HepG2 (cell line): ENCODE measurements at regions not wholly inside any gene's neighbourhood (a gene's known extent, or its start where the extent isn't known, plus 50 kb on each side); places are given as distances from the start of the nearest gene placed in this dataset.

Experiments used
- CBX2 ChIP-seq, 2 experiments: fragments of 200-600 bp in 1 of 2; sonication (generic); formaldehyde crosslinking in 1 of 2; IDR thresholded peaks; 2 replicates each; pipeline versions ENCODE4 v1.7.0 to v1.8.1; 2018 to 2022; ENCODE audit warnings: low read depth in 2 of 2, low read length in 1 of 2, mild to moderate bottlenecking in 1 of 2, missing genetic modification reagents in 1 of 2
- GLMP ChIP-seq: sonication (generic); formaldehyde crosslinking; IDR thresholded peaks from 2 replicates; pipeline ENCODE4 v1.9.0; 2021; ENCODE audit warnings: missing genetic modification reagents, mild to moderate bottlenecking, borderline replicate concordance
- HCFC1 ChIP-seq: fragments of 150-350 bp; IDR thresholded peaks from 2 replicates; pipeline ENCODE4 v1.6.1; 2014; ENCODE audit warnings: low read depth, low read length
- HOXA9 ChIP-seq: sonication (generic); formaldehyde crosslinking; IDR thresholded peaks from 2 replicates; pipeline ENCODE4 v1.8.1; 2022; ENCODE audit warnings: missing genetic modification reagents, mild to moderate bottlenecking, moderate library complexity, borderline replicate concordance
- IKZF1 ChIP-seq: fragments of 450-650 bp; IDR thresholded peaks from 2 replicates; pipeline ENCODE4 v1.7.1; 2016
- MED13 ChIP-seq: sonication (generic); formaldehyde crosslinking; IDR thresholded peaks from 2 replicates; pipeline ENCODE4 v1.5.0; 2020; ENCODE audit warnings: missing genetic modification reagents
- NR2F2 ChIP-seq: IDR thresholded peaks from 2 replicates; pipeline ENCODE4 v1.6.1; 2012; ENCODE audit warnings: low read depth, inconsistent platforms, borderline replicate concordance
- PAF1 ChIP-seq: IDR thresholded peaks from 2 replicates; pipeline ENCODE4 v1.6.1; 2016; ENCODE audit warnings: missing genetic modification reagents, missing compliant biosample characterization
- POGZ ChIP-seq: sonication (generic); formaldehyde crosslinking; IDR thresholded peaks from 2 replicates; pipeline ENCODE4 v1.4.0; 2020; ENCODE audit warnings: mild to moderate bottlenecking, missing genetic modification reagents
- SOX5 ChIP-seq: IDR thresholded peaks from 2 replicates; pipeline ENCODE4 v1.6.1; 2016; ENCODE audit warnings: borderline replicate concordance
- SOX6 ChIP-seq, 2 experiments: fragments of 450-650 bp in 1 of 2; sonication (generic) in 1 of 2; formaldehyde crosslinking in 1 of 2; IDR thresholded peaks; 2 replicates each; pipeline versions ENCODE4 v1.4.0 to v1.6.1; 2017 to 2020; ENCODE audit warnings: antibody characterized with exemption in 1 of 2, mild to moderate bottlenecking in 1 of 2, missing genetic modification reagents in 1 of 2
- SRF ChIP-seq: IDR thresholded peaks from 2 replicates; pipeline ENCODE4 v1.6.1; 2011; ENCODE audit warnings: mild to moderate bottlenecking, low read depth, low read length, moderate library complexity
- ZBTB7A ChIP-seq: sonication (generic); formaldehyde crosslinking; IDR thresholded peaks from 2 replicates; pipeline ENCODE4 v1.8.0; 2022; ENCODE audit warnings: mild to moderate bottlenecking, missing genetic modification reagents
- ZNF318 ChIP-seq: sonication (generic); formaldehyde crosslinking; IDR thresholded peaks from 2 replicates; pipeline ENCODE4 v1.4.0; 2020; ENCODE audit warnings: mild to moderate bottlenecking, missing genetic modification reagents
- ZNF510 ChIP-seq: sonication (generic); formaldehyde crosslinking; IDR thresholded peaks from 2 replicates; pipeline ENCODE4 v1.4.0; 2020; ENCODE audit warnings: low read depth, mild to moderate bottlenecking, missing genetic modification reagents
- ZNF577 ChIP-seq: sonication (generic); formaldehyde crosslinking; IDR thresholded peaks from 2 replicates; pipeline ENCODE4 v1.4.0; 2020; ENCODE audit warnings: mild to moderate bottlenecking, low read depth, missing genetic modification reagents, borderline replicate concordance
- ZSCAN21 ChIP-seq: sonication (generic); formaldehyde crosslinking; IDR thresholded peaks from 2 replicates; pipeline ENCODE4 v1.8.0; 2022; ENCODE audit warnings: mild to moderate bottlenecking, missing genetic modification reagents, moderate library complexity, borderline replicate concordance
- TF ChIP-seq, protein P1 (sequence below): sonication (generic); formaldehyde crosslinking; IDR thresholded peaks from 2 replicates; pipeline ENCODE4 v1.4.0; 2020; ENCODE audit warnings: missing genetic modification reagents, borderline replicate concordance

- TF ChIP-seq CBX2 (IDR thresholded peaks at IDR 0.05; ENCODE audit: low read depth, low read length), result no peak
- TF ChIP-seq CBX2 (CRISPR knock-in tag; IDR thresholded peaks at IDR 0.05; ENCODE audit: low read depth), result no peak
- TF ChIP-seq ZBTB7A (CRISPR knock-in tag), result no peak
- TF ChIP-seq GLMP (CRISPR knock-in tag), result no peak
- no peak for TF ChIP-seq PAF1 (CRISPR knock-in tag)
- TF ChIP-seq ZNF510 (CRISPR knock-in tag), result 0 out of 2 replicates have a peak, but pooled peaks have one; percentile 38
- no peak for TF ChIP-seq IKZF1
- TF ChIP-seq, protein P1, sequence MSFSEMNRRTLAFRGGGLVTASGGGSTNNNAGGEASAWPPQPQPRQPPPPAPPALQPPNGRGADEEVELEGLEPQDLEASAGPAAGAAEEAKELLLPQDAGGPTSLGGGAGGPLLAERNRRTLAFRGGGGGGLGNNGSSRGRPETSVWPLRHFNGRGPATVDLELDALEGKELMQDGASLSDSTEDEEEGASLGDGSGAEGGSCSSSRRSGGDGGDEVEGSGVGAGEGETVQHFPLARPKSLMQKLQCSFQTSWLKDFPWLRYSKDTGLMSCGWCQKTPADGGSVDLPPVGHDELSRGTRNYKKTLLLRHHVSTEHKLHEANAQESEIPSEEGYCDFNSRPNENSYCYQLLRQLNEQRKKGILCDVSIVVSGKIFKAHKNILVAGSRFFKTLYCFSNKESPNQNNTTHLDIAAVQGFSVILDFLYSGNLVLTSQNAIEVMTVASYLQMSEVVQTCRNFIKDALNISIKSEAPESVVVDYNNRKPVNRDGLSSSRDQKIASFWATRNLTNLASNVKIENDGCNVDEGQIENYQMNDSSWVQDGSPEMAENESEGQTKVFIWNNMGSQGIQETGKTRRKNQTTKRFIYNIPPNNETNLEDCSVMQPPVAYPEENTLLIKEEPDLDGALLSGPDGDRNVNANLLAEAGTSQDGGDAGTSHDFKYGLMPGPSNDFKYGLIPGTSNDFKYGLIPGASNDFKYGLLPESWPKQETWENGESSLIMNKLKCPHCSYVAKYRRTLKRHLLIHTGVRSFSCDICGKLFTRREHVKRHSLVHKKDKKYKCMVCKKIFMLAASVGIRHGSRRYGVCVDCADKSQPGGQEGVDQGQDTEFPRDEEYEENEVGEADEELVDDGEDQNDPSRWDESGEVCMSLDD (CRISPR knock-in tag), result no peak
- no peak for TF ChIP-seq MED13 (CRISPR knock-in tag)
- TF ChIP-seq NR2F2, result no peak
- TF ChIP-seq SOX5 (CRISPR knock-in tag), result peak; percentile 51
- no peak for TF ChIP-seq ZNF318 (CRISPR knock-in tag)
- TF ChIP-seq SOX6 (IDR thresholded peaks at IDR 0.05), result no peak
- no peak for TF ChIP-seq SOX6 (CRISPR knock-in tag; IDR thresholded peaks at IDR 0.05)
- TF ChIP-seq ZSCAN21 (CRISPR knock-in tag), result no peak
- TF ChIP-seq ZNF577 (CRISPR knock-in tag), result no peak
- no peak for TF ChIP-seq POGZ (CRISPR knock-in tag)
- no peak for TF ChIP-seq HCFC1
- no peak for TF ChIP-seq SRF
- no peak for TF ChIP-seq HOXA9 (CRISPR knock-in tag)
These were observed 54.2 kb upstream of the SEC14L1 start (continued) for GRCh38 chr17:77086433-77087010.
